ENCODE measurements at regions not wholly inside any gene's neighbourhood (a gene's known extent, or its start where the extent isn't known, plus 50 kb on each side); places are given as distances from the start of the nearest gene placed in this dataset.
"Not testable (repeated sequence)": the region's sequence is repeated elsewhere in the genome, so short reads cannot be mapped to it uniquely, and the experiment has no call there.

GRCh38 chr2:403682-404081, 115.8 kb upstream of the ALKAL2 start:
- DNase-seq (ENCODE audit: low read depth in 4 of 4, low spot score in 1 of 4), result no peak

- no peak for DNase-seq (ENCODE audit: low read depth in 4 of 4, low spot score in 1 of 4)
Observed at GRCh38 chr2:402721-403120, 114.8 kb upstream of the ALKAL2 start.

- DNase-seq (ENCODE audit: low read depth in 4 of 4, low spot score in 1 of 4), result no peak
Observed at GRCh38 chr2:402206-402605, 114.3 kb upstream of the ALKAL2 start.

GRCh38 chr2:401019-401679, 113.3 kb upstream of the ALKAL2 start:
- DNase-seq (ENCODE audit: low read depth in 4 of 4, low spot score in 1 of 4), result no peak

GRCh38 chr2:397926-398325, 110.0 kb upstream of the ALKAL2 start:
- DNase-seq (ENCODE audit: low read depth in 4 of 4, low spot score in 1 of 4), result no peak

- no peak for DNase-seq (ENCODE audit: low read depth in 4 of 4, low spot score in 1 of 4)
Observed at GRCh38 chr2:397521-397920, 109.6 kb upstream of the ALKAL2 start.

- no peak for DNase-seq (ENCODE audit: low read depth in 4 of 4, low spot score in 1 of 4)
Observed at GRCh38 chr2:396903-397302, 109.0 kb upstream of the ALKAL2 start.

- no peak for DNase-seq (ENCODE audit: low read depth in 4 of 4, low spot score in 1 of 4)
Observed at GRCh38 chr2:395886-396285, 108.0 kb upstream of the ALKAL2 start.

- DNase-seq (ENCODE audit: low read depth in 4 of 4, low spot score in 1 of 4), result peak in 3 of 4 experiments; percentile 23 to 40 (median 35)
Observed at GRCh38 chr2:393711-394696, 106.1 kb upstream of the ALKAL2 start.

GRCh38 chr2:392926-393280, 105.0 kb upstream of the ALKAL2 start:
- no peak for DNase-seq (ENCODE audit: low read depth in 4 of 4, low spot score in 1 of 4)

- no peak for DNase-seq (ENCODE audit: low read depth in 4 of 4, low spot score in 1 of 4)
Observed at GRCh38 chr2:392181-392925, 104.5 kb upstream of the ALKAL2 start.

- DNase-seq (ENCODE audit: low read depth in 4 of 4, low spot score in 1 of 4), result no peak
Observed at GRCh38 chr2:391696-392095, 103.8 kb upstream of the ALKAL2 start.

- no peak for DNase-seq (ENCODE audit: low read depth in 4 of 4, low spot score in 1 of 4)
Observed at GRCh38 chr2:390959-391358, 103.1 kb upstream of the ALKAL2 start.

- not testable (repeated sequence) for DNase-seq (ENCODE audit: low read depth in 4 of 4, low spot score in 1 of 4)
Observed at GRCh38 chr2:389985-390384, 102.1 kb upstream of the ALKAL2 start.

GRCh38 chr2:388752-389151, 100.9 kb upstream of the ALKAL2 start:
- not testable (repeated sequence) for DNase-seq (ENCODE audit: low read depth in 4 of 4, low spot score in 1 of 4)

GRCh38 chr2:387980-388421, 100.1 kb upstream of the ALKAL2 start:
- no peak for DNase-seq (ENCODE audit: low read depth in 4 of 4, low spot score in 1 of 4)

- DNase-seq (ENCODE audit: low read depth in 4 of 4, low spot score in 1 of 4), result no peak
Observed at GRCh38 chr2:386406-387103, 98.7 kb upstream of the ALKAL2 start.

- DNase-seq (ENCODE audit: low read depth in 4 of 4, low spot score in 1 of 4), result no peak
Observed at GRCh38 chr2:385785-386184, 97.9 kb upstream of the ALKAL2 start.

GRCh38 chr2:385061-385460, 97.2 kb upstream of the ALKAL2 start:
- no peak for DNase-seq (ENCODE audit: low read depth in 4 of 4, low spot score in 1 of 4)

- DNase-seq (ENCODE audit: low read depth in 4 of 4, low spot score in 1 of 4), result no peak
Observed at GRCh38 chr2:383888-384287, 96.0 kb upstream of the ALKAL2 start.

- no peak for DNase-seq (ENCODE audit: low read depth in 4 of 4, low spot score in 1 of 4)
Observed at GRCh38 chr2:383178-383577, 95.3 kb upstream of the ALKAL2 start.
